A549 (cell line): ENCODE measurements at regions not wholly inside any gene's neighbourhood (a gene's known extent, or its start where the extent isn't known, plus 50 kb on each side); places are given as distances from the start of the nearest gene placed in this dataset.

Experiments
- CTCF ChIP-seq: fragments of >200 bp; sonication (Bioruptor Twin); formaldehyde crosslinking; IDR thresholded peaks from 3 replicates; pipeline ENCODE4 v1.5.1; 2016
- JUN ChIP-seq, 2 experiments: fragments of >200 bp; sonication (Bioruptor Twin); formaldehyde crosslinking; IDR thresholded peaks; 2 replicates in 1 of 2; 3 replicates in 1 of 2; pipeline ENCODE4 v1.6.1; 2016 to 2017
- MAFK ChIP-seq: fragments of 450-650 bp; IDR thresholded peaks from 2 replicates; pipeline ENCODE4 v1.6.1; 2014; ENCODE audit not compliant: partially characterized antibody
- PBX3 ChIP-seq: IDR thresholded peaks from 2 replicates; pipeline ENCODE4 v1.6.1; 2012
- POLR2A ChIP-seq: IDR thresholded peaks from 2 replicates; pipeline ENCODE4 v1.6.1; 2012; ENCODE audit warnings: mild to moderate bottlenecking, low read length
- SREBF2 ChIP-seq: fragments of 450-650 bp; IDR thresholded peaks from 2 replicates; pipeline ENCODE4 v1.6.1; 2014; ENCODE audit warnings: mild to moderate bottlenecking, moderate library complexity

DNA sequence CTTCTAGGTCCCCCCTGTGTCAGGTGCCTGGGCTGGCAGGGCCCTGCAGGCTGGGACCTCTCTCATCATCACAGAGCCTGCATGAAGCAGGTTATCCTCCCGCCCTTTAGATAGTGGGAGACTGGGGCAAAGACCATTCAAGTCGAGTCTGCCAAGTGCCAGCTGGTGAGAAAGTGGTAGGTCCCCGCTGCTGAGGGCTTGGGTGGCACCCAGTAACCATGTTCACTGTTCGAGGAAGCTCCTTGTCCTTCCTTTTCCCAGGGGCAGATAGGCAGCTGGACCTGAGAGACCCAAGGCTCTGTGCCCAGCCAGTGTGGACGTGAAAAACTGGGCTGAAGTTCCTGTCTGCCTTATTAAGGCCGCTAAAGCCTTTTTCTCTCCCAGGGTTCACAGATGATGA lies 1319.8 kb downstream of the TBC1D22A start:
- TF ChIP-seq CTCF (no peak), PBX3 (no peak), MAFK (no peak), SREBF2 (no peak), POLR2A (no peak), JUN (IDR thresholded peaks at IDR 0.05) (no peak)
